ENCODE measurements at regions not wholly inside any gene's neighbourhood (a gene's known extent, or its start where the extent isn't known, plus 50 kb on each side); places are given as distances from the start of the nearest gene placed in this dataset.

GRCh38 chr10:105743343-105744056 lies 1102.4 kb downstream of the SORCS3 start:
- TF ChIP-seq, protein P1, sequence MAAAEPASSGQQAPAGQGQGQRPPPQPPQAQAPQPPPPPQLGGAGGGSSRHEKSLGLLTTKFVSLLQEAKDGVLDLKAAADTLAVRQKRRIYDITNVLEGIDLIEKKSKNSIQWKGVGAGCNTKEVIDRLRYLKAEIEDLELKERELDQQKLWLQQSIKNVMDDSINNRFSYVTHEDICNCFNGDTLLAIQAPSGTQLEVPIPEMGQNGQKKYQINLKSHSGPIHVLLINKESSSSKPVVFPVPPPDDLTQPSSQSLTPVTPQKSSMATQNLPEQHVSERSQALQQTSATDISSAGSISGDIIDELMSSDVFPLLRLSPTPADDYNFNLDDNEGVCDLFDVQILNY (CRISPR knock-in tag; IDR thresholded peaks at IDR 0.05), result no peak
- no peak for TF ChIP-seq HMGA2 (CRISPR knock-in tag; IDR thresholded peaks at IDR 0.05)
- no peak for TF ChIP-seq ELF4 (CRISPR knock-in tag; IDR thresholded peaks at IDR 0.05; ENCODE audit: low read depth)
- TF ChIP-seq NR3C1 (CRISPR knock-in tag; conservative IDR thresholded peaks at IDR 0.05; ENCODE audit: low read depth), result no peak
- no peak for TF ChIP-seq ZNF671 (CRISPR knock-in tag; IDR thresholded peaks at IDR 0.05)
- TF ChIP-seq, protein P2, sequence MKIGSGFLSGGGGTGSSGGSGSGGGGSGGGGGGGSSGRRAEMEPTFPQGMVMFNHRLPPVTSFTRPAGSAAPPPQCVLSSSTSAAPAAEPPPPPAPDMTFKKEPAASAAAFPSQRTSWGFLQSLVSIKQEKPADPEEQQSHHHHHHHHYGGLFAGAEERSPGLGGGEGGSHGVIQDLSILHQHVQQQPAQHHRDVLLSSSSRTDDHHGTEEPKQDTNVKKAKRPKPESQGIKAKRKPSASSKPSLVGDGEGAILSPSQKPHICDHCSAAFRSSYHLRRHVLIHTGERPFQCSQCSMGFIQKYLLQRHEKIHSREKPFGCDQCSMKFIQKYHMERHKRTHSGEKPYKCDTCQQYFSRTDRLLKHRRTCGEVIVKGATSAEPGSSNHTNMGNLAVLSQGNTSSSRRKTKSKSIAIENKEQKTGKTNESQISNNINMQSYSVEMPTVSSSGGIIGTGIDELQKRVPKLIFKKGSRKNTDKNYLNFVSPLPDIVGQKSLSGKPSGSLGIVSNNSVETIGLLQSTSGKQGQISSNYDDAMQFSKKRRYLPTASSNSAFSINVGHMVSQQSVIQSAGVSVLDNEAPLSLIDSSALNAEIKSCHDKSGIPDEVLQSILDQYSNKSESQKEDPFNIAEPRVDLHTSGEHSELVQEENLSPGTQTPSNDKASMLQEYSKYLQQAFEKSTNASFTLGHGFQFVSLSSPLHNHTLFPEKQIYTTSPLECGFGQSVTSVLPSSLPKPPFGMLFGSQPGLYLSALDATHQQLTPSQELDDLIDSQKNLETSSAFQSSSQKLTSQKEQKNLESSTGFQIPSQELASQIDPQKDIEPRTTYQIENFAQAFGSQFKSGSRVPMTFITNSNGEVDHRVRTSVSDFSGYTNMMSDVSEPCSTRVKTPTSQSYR (CRISPR knock-in tag; IDR thresholded peaks at IDR 0.05), result no peak
- TF ChIP-seq, protein P3, sequence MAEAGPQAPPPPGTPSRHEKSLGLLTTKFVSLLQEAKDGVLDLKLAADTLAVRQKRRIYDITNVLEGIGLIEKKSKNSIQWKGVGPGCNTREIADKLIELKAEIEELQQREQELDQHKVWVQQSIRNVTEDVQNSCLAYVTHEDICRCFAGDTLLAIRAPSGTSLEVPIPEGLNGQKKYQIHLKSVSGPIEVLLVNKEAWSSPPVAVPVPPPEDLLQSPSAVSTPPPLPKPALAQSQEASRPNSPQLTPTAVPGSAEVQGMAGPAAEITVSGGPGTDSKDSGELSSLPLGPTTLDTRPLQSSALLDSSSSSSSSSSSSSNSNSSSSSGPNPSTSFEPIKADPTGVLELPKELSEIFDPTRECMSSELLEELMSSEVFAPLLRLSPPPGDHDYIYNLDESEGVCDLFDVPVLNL (CRISPR knock-in tag; IDR thresholded peaks at IDR 0.05; ENCODE audit: borderline replicate concordance, low read depth), result no peak
- no peak for TF ChIP-seq ZSCAN18 (CRISPR knock-in tag; IDR thresholded peaks at IDR 0.05)
- TF ChIP-seq, protein P4, sequence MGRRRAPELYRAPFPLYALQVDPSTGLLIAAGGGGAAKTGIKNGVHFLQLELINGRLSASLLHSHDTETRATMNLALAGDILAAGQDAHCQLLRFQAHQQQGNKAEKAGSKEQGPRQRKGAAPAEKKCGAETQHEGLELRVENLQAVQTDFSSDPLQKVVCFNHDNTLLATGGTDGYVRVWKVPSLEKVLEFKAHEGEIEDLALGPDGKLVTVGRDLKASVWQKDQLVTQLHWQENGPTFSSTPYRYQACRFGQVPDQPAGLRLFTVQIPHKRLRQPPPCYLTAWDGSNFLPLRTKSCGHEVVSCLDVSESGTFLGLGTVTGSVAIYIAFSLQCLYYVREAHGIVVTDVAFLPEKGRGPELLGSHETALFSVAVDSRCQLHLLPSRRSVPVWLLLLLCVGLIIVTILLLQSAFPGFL (CRISPR knock-in tag; IDR thresholded peaks at IDR 0.05; ENCODE audit: borderline replicate concordance), result no peak
- no peak for TF ChIP-seq NR2C2 (CRISPR knock-in tag; IDR thresholded peaks at IDR 0.05)
- no peak for TF ChIP-seq ZNF416 (CRISPR knock-in tag; IDR thresholded peaks at IDR 0.05)
- no peak for TF ChIP-seq STAT6 (CRISPR knock-in tag; conservative IDR thresholded peaks at IDR 0.05; ENCODE audit: low read depth)
- no peak for TF ChIP-seq ZNF121 (CRISPR knock-in tag; IDR thresholded peaks at IDR 0.05)
- no peak for TF ChIP-seq ATF3 (CRISPR knock-in tag; conservative IDR thresholded peaks at IDR 0.05)
- TF ChIP-seq, protein P5, sequence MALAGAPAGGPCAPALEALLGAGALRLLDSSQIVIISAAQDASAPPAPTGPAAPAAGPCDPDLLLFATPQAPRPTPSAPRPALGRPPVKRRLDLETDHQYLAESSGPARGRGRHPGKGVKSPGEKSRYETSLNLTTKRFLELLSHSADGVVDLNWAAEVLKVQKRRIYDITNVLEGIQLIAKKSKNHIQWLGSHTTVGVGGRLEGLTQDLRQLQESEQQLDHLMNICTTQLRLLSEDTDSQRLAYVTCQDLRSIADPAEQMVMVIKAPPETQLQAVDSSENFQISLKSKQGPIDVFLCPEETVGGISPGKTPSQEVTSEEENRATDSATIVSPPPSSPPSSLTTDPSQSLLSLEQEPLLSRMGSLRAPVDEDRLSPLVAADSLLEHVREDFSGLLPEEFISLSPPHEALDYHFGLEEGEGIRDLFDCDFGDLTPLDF (CRISPR knock-in tag; IDR thresholded peaks at IDR 0.05), result no peak
- TF ChIP-seq SMAD4 (CRISPR knock-in tag; IDR thresholded peaks at IDR 0.05), result no peak
- TF ChIP-seq ZNF138 (CRISPR knock-in tag; conservative IDR thresholded peaks at IDR 0.05), result no peak
- Mint-ChIP-seq H3K9me3 (peaks cover 5% of the 10 kb centered on the region), H3K4me3 (no peak overlapping the region), H3K27ac (no peak overlapping the region), H3K27me3 (ENCODE audit: low read depth) (no peaks in the 10 kb centered on the region), H3K36me3 (no peaks in the 10 kb centered on the region), H3K4me1 (peaks cover 5% of the 10 kb centered on the region)
- DNase-seq (ENCODE audit: low spot score), result no peak
- no peak for ATAC-seq
- POLR2A ChIA-PET, result no interaction called here
- CTCF ChIA-PET, result no interaction called here
